Lower leg skin (tissue), 3 donors: ENCODE measurements at regions not wholly inside any gene's neighbourhood (a gene's known extent, or its start where the extent isn't known, plus 50 kb on each side); places are given as distances from the start of the nearest gene placed in this dataset.

Experiments
- CTCF ChIP-seq, 3 donors: fragments of 450-650 bp; IDR thresholded peaks; one replicate each; pipeline ENCODE4 v1.5.1; 2016; ENCODE audit warnings: antibody characterized with exemption in 3 of 3, mild to moderate bottlenecking in 3 of 3, moderate library complexity in 2 of 3
- POLR2A ChIP-seq, 2 donors: fragments of 450-650 bp; IDR thresholded peaks; one replicate each; pipeline ENCODE4 v1.6.1; 2016 to 2017; ENCODE audit warnings: antibody characterized with exemption in 2 of 2, mild to moderate bottlenecking in 1 of 2, moderate library complexity in 1 of 2

DNA sequence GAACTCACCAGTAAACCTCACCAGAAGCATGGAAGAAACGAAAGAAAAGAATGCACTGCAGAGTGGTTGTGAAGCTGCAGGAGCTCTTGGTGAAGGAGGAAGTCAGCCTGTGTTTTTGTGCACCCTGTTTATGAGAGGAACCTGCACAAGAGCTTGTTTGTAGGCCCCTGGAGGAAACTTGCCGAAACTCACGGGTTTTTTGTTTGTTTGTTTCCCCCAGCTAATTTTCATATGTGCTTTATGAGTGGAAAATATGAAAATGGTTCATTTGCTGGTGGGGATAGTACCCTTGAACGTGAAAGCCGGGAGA, 222.7 kb downstream of the C16orf95 start:
- TF ChIP-seq CTCF (IDR thresholded peaks at IDR 0.05) (no peak), POLR2A (IDR thresholded peaks at IDR 0.05) (no peak)
